ENCODE measurements at regions not wholly inside any gene's neighbourhood (a gene's known extent, or its start where the extent isn't known, plus 50 kb on each side); places are given as distances from the start of the nearest gene placed in this dataset.

DNA sequence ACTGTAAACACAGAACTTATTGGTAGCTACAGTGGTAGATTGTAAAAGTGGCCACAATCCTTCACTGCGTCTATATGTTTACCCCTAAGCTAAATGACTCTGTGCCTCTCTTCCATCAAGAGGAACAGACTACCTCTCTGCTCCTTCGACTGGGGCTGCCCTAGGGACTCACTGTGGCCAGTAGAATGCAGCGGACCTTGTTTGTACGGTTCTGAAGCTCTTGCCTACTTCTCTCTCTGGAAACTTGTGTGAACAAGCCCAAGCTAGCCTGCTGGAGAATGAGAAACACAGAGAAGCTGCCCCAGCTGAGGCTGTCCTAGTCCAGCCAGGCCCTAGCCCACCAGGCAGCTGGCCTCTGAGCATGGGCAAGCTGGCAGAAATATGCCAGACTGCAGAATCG, 140.8 kb upstream of the SLC1A4 start:
- no peak for DNase-seq (ENCODE audit: low read depth)
- TF ChIP-seq, protein P1, sequence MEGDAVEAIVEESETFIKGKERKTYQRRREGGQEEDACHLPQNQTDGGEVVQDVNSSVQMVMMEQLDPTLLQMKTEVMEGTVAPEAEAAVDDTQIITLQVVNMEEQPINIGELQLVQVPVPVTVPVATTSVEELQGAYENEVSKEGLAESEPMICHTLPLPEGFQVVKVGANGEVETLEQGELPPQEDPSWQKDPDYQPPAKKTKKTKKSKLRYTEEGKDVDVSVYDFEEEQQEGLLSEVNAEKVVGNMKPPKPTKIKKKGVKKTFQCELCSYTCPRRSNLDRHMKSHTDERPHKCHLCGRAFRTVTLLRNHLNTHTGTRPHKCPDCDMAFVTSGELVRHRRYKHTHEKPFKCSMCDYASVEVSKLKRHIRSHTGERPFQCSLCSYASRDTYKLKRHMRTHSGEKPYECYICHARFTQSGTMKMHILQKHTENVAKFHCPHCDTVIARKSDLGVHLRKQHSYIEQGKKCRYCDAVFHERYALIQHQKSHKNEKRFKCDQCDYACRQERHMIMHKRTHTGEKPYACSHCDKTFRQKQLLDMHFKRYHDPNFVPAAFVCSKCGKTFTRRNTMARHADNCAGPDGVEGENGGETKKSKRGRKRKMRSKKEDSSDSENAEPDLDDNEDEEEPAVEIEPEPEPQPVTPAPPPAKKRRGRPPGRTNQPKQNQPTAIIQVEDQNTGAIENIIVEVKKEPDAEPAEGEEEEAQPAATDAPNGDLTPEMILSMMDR (conservative IDR thresholded peaks at IDR 0.05; ENCODE audit: low read depth, low read length): no peak

DNA sequence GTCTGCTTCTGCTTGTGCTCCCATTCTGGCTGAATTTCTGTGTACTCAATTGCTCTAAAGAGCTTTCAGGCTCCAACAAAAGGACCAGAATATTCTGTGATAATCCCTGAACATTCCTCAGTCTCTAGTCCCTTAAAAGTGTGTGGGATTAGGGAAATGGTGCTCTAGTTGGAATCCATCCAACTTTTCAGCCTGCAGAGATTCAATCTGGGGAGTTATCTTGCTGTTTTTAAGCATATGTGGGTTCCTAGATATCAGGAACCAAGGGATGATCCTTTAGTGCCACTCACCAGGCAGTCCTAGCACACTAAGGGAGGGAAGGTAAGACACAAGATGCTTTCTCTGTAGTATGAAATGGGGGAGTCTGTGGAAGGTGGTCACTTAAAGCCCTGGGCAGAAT, 140.3 kb upstream of the SLC1A4 start:
- no peak overlapping the region for H3K4me3 ChIP-seq (ENCODE audit: low read depth, low read length)
- TF ChIP-seq, protein P1 (conservative IDR thresholded peaks at IDR 0.05; ENCODE audit: low read depth, low read length): no peak
- DNase-seq (ENCODE audit: low read depth): no peak

More for the DNA sequence above, 140.8 kb upstream of the SLC1A4 start:
- H3K4me3 ChIP-seq (ENCODE audit: low read depth, low read length): no peak overlapping the region

DNA sequence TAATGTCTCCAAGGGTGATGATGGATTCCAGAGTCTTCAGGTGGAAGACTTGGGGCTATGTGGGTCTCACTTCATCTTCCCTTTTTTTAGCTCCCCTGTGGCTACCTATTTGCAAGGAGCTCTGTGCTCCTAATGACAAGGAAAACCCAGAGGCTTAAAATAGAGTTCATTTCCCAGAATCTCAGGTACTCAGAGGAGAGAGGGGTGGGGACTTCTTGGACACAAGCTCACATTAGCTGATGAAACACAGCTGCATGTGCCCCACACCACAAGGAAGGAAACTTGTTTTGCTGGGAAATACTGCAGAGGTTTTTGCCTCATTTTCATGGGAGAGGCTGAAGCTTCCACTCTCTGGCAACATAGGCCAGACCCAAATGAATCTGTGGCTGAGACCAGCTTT, 138.6 kb upstream of the SLC1A4 start:
- TF ChIP-seq, protein P1 (conservative IDR thresholded peaks at IDR 0.05; ENCODE audit: low read depth, low read length): no peak
- no peak for DNase-seq (ENCODE audit: low read depth)
- no peak overlapping the region for H3K4me3 ChIP-seq (ENCODE audit: low read depth, low read length)

DNA sequence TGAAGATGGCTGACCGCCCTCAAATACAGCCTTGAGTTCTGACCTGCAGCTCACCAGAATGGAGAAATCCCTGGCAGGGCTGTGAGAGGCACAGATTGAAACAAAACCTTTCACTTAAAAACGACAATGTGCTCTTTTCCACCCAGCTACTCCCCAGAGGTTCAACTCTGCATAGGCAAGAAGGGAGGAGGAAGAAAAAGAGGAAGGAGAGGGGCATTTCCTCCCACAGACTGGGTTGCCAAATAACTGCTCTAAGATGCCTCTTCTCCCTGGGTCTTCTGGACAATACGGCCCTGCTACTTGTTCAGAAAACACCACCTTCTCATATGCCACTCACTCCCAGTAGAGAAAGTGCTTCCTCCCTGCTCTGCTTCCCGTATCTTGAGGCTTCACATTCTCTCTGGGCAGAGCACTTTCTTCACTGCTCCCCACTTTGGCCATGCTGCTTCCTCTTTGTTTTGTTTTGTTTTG, 136.4 kb upstream of the SLC1A4 start:
- TF ChIP-seq, protein P1 (conservative IDR thresholded peaks at IDR 0.05; ENCODE audit: low read depth, low read length): no peak
- H3K4me3 ChIP-seq (ENCODE audit: low read depth, low read length): no peak overlapping the region
- DNase-seq (ENCODE audit: low read depth): no peak

DNA sequence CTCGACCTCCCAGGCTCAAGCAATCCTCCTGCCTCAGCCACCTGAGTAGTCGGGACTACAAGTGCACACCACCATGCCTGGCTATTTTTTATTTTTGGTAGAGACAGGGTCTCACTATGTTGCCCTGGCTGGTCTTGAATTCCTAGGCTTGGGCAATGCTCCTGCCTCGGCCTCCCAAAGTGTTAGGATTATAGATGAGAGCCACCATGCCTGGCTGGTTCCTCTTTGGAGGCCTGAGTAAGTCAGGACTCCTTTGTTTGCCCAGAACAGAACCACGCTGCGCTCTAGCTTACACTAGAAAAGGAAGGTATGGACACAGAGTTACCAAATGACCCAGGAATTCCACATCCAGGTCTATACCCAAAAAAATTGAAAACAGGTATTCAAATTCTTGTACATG, 135.9 kb upstream of the SLC1A4 start:
- DNase-seq (ENCODE audit: low read depth): no peak
- H3K4me3 ChIP-seq (ENCODE audit: low read depth, low read length): no peak overlapping the region
- TF ChIP-seq, protein P1 (conservative IDR thresholded peaks at IDR 0.05; ENCODE audit: low read depth, low read length): no peak

DNA sequence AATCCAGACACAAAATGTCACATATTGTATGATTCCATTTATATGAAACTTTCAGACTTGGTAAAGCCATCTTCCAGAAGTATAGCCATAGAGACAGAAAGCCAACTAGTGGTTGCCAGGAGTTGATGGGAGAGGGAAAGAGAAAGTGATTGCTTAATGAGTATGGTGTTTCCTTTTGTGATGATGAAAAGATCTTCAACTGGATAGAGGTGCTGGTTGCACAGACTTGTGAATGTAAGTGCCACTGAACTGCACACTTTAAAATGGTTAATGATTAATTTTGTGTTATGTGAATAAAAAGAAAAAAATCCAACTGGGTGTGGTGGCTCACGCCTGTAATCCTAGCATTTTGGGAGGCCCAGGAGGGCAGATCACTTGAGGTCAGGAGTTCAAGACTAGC, 135.3 kb upstream of the SLC1A4 start:
- DNase-seq (ENCODE audit: low read depth): no peak
- H3K4me3 ChIP-seq (ENCODE audit: low read depth, low read length): no peak overlapping the region

DNA sequence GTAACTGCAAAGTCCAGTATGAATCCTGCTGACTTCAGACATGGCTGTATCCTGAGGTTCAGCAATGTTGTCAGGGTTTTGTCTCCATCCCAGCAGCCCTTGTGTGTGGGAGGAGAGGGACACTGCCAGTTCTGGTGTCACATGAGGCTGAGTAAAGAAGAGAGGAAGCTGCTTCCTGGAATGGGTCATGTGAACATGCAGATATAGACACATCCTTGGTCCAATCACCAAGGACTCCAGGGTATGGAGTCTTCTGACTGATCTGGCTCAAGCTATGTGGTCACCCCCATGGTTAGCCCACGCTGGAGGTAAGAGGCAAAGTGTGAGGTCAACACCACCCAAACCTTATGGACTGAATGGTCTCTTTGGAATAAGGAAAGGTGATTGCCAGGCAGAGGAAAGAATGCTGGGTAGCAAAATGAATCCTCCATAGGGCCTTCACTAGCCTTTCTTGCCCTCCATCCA, 134.4 kb upstream of the SLC1A4 start:
- TF ChIP-seq, protein P1 (conservative IDR thresholded peaks at IDR 0.05; ENCODE audit: low read depth, low read length): no peak
- H3K4me3 ChIP-seq (ENCODE audit: low read depth, low read length): no peak overlapping the region
- no peak for DNase-seq (ENCODE audit: low read depth)

More for the DNA sequence above, 135.3 kb upstream of the SLC1A4 start:
- TF ChIP-seq, protein P1 (conservative IDR thresholded peaks at IDR 0.05; ENCODE audit: low read depth, low read length): no peak

Data from epithelial cell of proximal tubule (primary cell).